K562 (cell line): ENCODE measurements at regions not wholly inside any gene's neighbourhood (a gene's known extent, or its start where the extent isn't known, plus 50 kb on each side); places are given as distances from the start of the nearest gene placed in this dataset.

Experiments used
- ATAC-seq: fragments of 200-7000 bp; cut with Tn5 transposase; 3 replicates; pipeline ENCODE4 v1.9.1; 2020; ENCODE audit warnings: moderate library complexity
- BruUV-seq: library from RNA; stranded (reverse); fragments of 400-500 nt; replicated peaks from 2 replicates; lab custom pipeline; 2021; lab: Mats Ljungman, UMichigan
- CTCF ChIA-PET: fragments of 300-600 bp; formaldehyde crosslinking; extraction: SDS; loops from one replicate; lab custom pipeline; 2021; ENCODE audit warnings: low intra/inter-chr PET ratio; lab: Yijun Ruan, JAX
- POLR2A ChIA-PET: fragments of 300-600, 350-650 bp; sonication (Branson Sonifier 250); formaldehyde crosslinking; extraction: SDS; loops from one replicate; lab custom pipeline; 2021; ENCODE audit warnings: antibody characterized with exemption, inconsistent platforms; lab: Yijun Ruan, JAX
- DNase-seq, 4 experiments: peaks; one replicate each; pipeline versions ENCODE4 v3.0.0 to v3.0.0-alpha.2; 2011 to 2018; ENCODE audit warnings: low spot score in 3 of 4, mixed read lengths in 3 of 4; ENCODE audit errors: extremely low read depth in 1 of 4
- FAIRE-seq: peaks from 2 replicates; lab custom pipeline; 2011; peaks lifted over from hg19 to GRCh38; lab: Jason Lieb, UNC
- H2AFZ ChIP-seq: 2 replicates; pipeline ENCODE4 v1.6.0; 2011; ENCODE audit warnings: low read depth, low read length, control low read depth, inconsistent platforms
- H3K27ac ChIP-seq: fragments of 200-600 bp; 3 replicates; pipeline ENCODE4 v1.8.0; 2011; ENCODE audit warnings: low read depth, mild to moderate bottlenecking, control low read depth, inconsistent platforms, low read length, moderate library complexity, mixed read lengths; ENCODE audit errors: extremely low read depth
- H3K27me3 ChIP-seq, 2 experiments: fragments of 300-600 bp in 1 of 2; 2 replicates in 1 of 2; 3 replicates in 1 of 2; pipeline versions ENCODE4 v1.6.0 to v1.8.0; 2011; ENCODE audit warnings: inconsistent platforms in 2 of 2, low read length in 2 of 2, mild to moderate bottlenecking in 1 of 2, mixed read lengths in 1 of 2, moderate library complexity in 1 of 2; ENCODE audit not compliant: control insufficient read depth in 2 of 2, insufficient read depth in 2 of 2
- H3K36me3 ChIP-seq: fragments of 300-600 bp; 3 replicates; pipeline ENCODE4 v1.8.0; 2011; ENCODE audit warnings: mild to moderate bottlenecking, low read length, inconsistent platforms; ENCODE audit not compliant: control insufficient read depth, insufficient read depth
- H3K4me1 ChIP-seq, 2 experiments: fragments of 200-600 bp in 1 of 2; replicated peaks in 1 of 2; 2 replicates in 1 of 2; 3 replicates in 1 of 2; pipeline versions ENCODE4 v1.5.1 to v1.8.0; 2011; ENCODE audit warnings: inconsistent platforms in 2 of 2, low read length in 2 of 2, mild to moderate bottlenecking in 1 of 2, mixed read lengths in 1 of 2, moderate library complexity in 1 of 2; ENCODE audit not compliant: control insufficient read depth in 2 of 2, insufficient read depth in 2 of 2
- H3K4me2 ChIP-seq: 2 replicates; pipeline ENCODE4 v1.6.1; 2011; ENCODE audit warnings: low read length, control low read depth, inconsistent platforms, mixed read lengths; ENCODE audit not compliant: insufficient read depth
- H3K4me3 ChIP-seq: fragments of 200-600 bp; sonication (generic), shearing (Covaris generic); 2 replicates; pipeline ENCODE4 v1.5.1; 2016; ENCODE audit warnings: control low read depth, inconsistent platforms
- H3K79me2 ChIP-seq: fragments of 200-600 bp; 3 replicates; pipeline ENCODE4 v1.8.0; 2011; ENCODE audit warnings: low read length, inconsistent platforms; ENCODE audit not compliant: control insufficient read depth, insufficient read depth
- H3K9ac ChIP-seq, 2 experiments: 2 replicates each; pipeline versions ENCODE4 v1.6.0 to v1.6.1; 2011; ENCODE audit warnings: low read depth in 2 of 2, low read length in 2 of 2, control low read depth in 1 of 2, inconsistent platforms in 1 of 2, mild to moderate bottlenecking in 1 of 2, mixed read lengths in 1 of 2; ENCODE audit not compliant: insufficient read depth in 1 of 2
- H3K9me1 ChIP-seq: one replicate; pipeline ENCODE4 v1.6.0; 2011; ENCODE audit warnings: inconsistent platforms, mild to moderate bottlenecking, low read length, moderate library complexity; ENCODE audit not compliant: control insufficient read depth, insufficient read depth
- H3K9me3 ChIP-seq: replicated peaks from 2 replicates; pipeline ENCODE4 v1.5.1; 2011; ENCODE audit warnings: low read depth, low read length, inconsistent platforms; ENCODE audit not compliant: control insufficient read depth, insufficient read depth
- H4K20me1 ChIP-seq: replicated peaks from 2 replicates; pipeline ENCODE4 v1.6.1; 2011; ENCODE audit warnings: low read length, inconsistent platforms, mixed read lengths; ENCODE audit not compliant: control insufficient read depth, insufficient read depth
- CBX5 ChIP-seq: IDR thresholded peaks from 2 replicates; pipeline ENCODE4 v1.6.1; 2014; ENCODE audit warnings: low read depth, borderline replicate concordance
- CC2D1A ChIP-seq: fragments of 450-650 bp; IDR thresholded peaks from 2 replicates; pipeline ENCODE4 v1.6.1; 2017; ENCODE audit warnings: mild to moderate bottlenecking
- CEBPB ChIP-seq: fragments of 450-650 bp; IDR thresholded peaks from 2 replicates; pipeline ENCODE4 v1.6.1; 2016; ENCODE audit warnings: missing genetic modification characterization, missing compliant biosample characterization
- CEBPG ChIP-seq, 3 experiments: fragments of 200-800 bp in 1 of 3; sonication (Bioruptor generic) in 1 of 3; sonication (generic) in 1 of 3; formaldehyde crosslinking in 1 of 3; IDR thresholded peaks in 2 of 3; conservative IDR thresholded peaks in 1 of 3; 2 replicates each; pipeline versions ENCODE4 v1.6.1 to v1.8.0; 2016 to 2022; ENCODE audit warnings: missing compliant biosample characterization in 2 of 3, missing genetic modification characterization in 2 of 3, mild to moderate bottlenecking in 1 of 3, missing genetic modification reagents in 1 of 3
- CREBBP ChIP-seq: IDR thresholded peaks from one replicate; pipeline ENCODE4 v1.6.1; 2012; ENCODE audit warnings: low read depth, mild to moderate bottlenecking, control low read depth, inconsistent platforms, low read length
- DIDO1 ChIP-seq: fragments of 450-650 bp; IDR thresholded peaks from 2 replicates; pipeline ENCODE4 v1.6.1; 2016; ENCODE audit warnings: low read depth, missing biosample characterization, missing genetic modification characterization
- KDM2B ChIP-seq: fragments of 250-450 bp; sonication (Bioruptor Pico); IDR thresholded peaks from 2 replicates; pipeline ENCODE4 v1.8.0; 2021; ENCODE audit warnings: mild to moderate bottlenecking, moderate library complexity
- PHF20 ChIP-seq: fragments of 450-650 bp; IDR thresholded peaks from 2 replicates; pipeline ENCODE4 v1.6.1; 2018; ENCODE audit not compliant: partially characterized antibody
- SAFB2 ChIP-seq: fragments of 200-400 bp; formaldehyde crosslinking; IDR thresholded peaks from 2 replicates; pipeline ENCODE4 v1.6.1; 2018; ENCODE audit warnings: borderline replicate concordance, low read length, low read depth, moderate library complexity; ENCODE audit not compliant: severe bottlenecking
- SMAD1 ChIP-seq: fragments of 150-350 bp; IDR thresholded peaks from 2 replicates; pipeline ENCODE4 v1.6.1; 2014; ENCODE audit warnings: low read length, low read depth; ENCODE audit not compliant: partially characterized antibody
- TCF7L2 ChIP-seq: fragments of 150-350 bp; IDR thresholded peaks from 2 replicates; pipeline ENCODE4 v1.6.1; 2016; ENCODE audit warnings: low read depth, mild to moderate bottlenecking, low read length, moderate library complexity
- ZEB2 ChIP-seq: fragments of 450-650 bp; IDR thresholded peaks from 2 replicates; pipeline ENCODE4 v1.6.1; 2016
- ZNF436 ChIP-seq: fragments of 250-450, 450-650 bp; sonication (Bioruptor Pico); formaldehyde crosslinking; IDR thresholded peaks from 2 replicates; pipeline ENCODE4 v1.7.0; 2020; ENCODE audit warnings: mild to moderate bottlenecking
- ZNF699 ChIP-seq: fragments of 250-450 bp; sonication (Bioruptor Pico); IDR thresholded peaks from 2 replicates; pipeline ENCODE4 v1.8.0; 2021; ENCODE audit warnings: mild to moderate bottlenecking, moderate library complexity; ENCODE audit not compliant: insufficient replicate concordance
- ZNF707 ChIP-seq: fragments of 250-450 bp; sonication (Bioruptor Pico); conservative IDR thresholded peaks from 2 replicates; pipeline ENCODE4 v1.8.0; 2022; ENCODE audit warnings: inconsistent platforms, mild to moderate bottlenecking, moderate library complexity
- ZSCAN29 ChIP-seq: fragments of 450-650 bp; IDR thresholded peaks from 2 replicates; pipeline ENCODE4 v1.6.1; 2017
- WGBS: fragments of 100-300 bp; shearing (Covaris generic); methylation state at CpG from one replicate; pipeline ENCODE4 v1.1.6; 2016; ENCODE audit warnings: low coverage, mixed read lengths; ENCODE audit not compliant: insufficient coverage; ENCODE audit errors: missing lambda C conversion rate; 5-methylcytosine and 5-hydroxymethylcytosine counted together
- in situ Hi-C: fragments of 300-500 bp; cut with MboI; formaldehyde crosslinking; loops from 4 replicates; pipeline ENCODE4 v1.15.0; 2018; ENCODE audit warnings: inconsistent platforms, mixed read lengths
- intact Hi-C: fragments of 100-400 bp; cut with micrococcal nuclease; formaldehyde crosslinking; loops from 2 replicates; pipeline ENCODE4 v1.14.2; 2022
- TF ChIP-seq, protein P1 (sequence below): fragments of 200-400 bp; formaldehyde crosslinking; IDR thresholded peaks from 2 replicates; pipeline ENCODE4 v1.6.1; 2017; ENCODE audit warnings: mild to moderate bottlenecking, low read depth, low read length, moderate library complexity
- TF ChIP-seq, protein P2 (sequence below): fragments of 250-450 bp; sonication (Bioruptor Pico); IDR thresholded peaks from 2 replicates; pipeline ENCODE4 v1.4.0; 2020; ENCODE audit warnings: mild to moderate bottlenecking

- TF ChIP-seq ZNF436 (CRISPR knock-in tag), result no peak
- TF ChIP-seq CC2D1A, result no peak
- TF ChIP-seq SAFB2, result no peak
- no peak for TF ChIP-seq ZSCAN29
- TF ChIP-seq TCF7L2, result no peak
- no peak for TF ChIP-seq ZNF699
- TF ChIP-seq, protein P1, sequence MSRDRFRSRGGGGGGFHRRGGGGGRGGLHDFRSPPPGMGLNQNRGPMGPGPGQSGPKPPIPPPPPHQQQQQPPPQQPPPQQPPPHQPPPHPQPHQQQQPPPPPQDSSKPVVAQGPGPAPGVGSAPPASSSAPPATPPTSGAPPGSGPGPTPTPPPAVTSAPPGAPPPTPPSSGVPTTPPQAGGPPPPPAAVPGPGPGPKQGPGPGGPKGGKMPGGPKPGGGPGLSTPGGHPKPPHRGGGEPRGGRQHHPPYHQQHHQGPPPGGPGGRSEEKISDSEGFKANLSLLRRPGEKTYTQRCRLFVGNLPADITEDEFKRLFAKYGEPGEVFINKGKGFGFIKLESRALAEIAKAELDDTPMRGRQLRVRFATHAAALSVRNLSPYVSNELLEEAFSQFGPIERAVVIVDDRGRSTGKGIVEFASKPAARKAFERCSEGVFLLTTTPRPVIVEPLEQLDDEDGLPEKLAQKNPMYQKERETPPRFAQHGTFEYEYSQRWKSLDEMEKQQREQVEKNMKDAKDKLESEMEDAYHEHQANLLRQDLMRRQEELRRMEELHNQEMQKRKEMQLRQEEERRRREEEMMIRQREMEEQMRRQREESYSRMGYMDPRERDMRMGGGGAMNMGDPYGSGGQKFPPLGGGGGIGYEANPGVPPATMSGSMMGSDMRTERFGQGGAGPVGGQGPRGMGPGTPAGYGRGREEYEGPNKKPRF, result no peak
Measured at GRCh38 chr5:68074633-68075032, 140.9 kb upstream of the PIK3R1 start (continued).

GRCh38 chr5:68074048-68074632 lies 141.4 kb upstream of the PIK3R1 start:
- H3K9ac ChIP-seq, result no peak overlapping the region
- no peak for ATAC-seq
- CTCF ChIA-PET, result no interaction called here
- POLR2A ChIA-PET, result no interaction called here
- H3K79me2 ChIP-seq, result no peaks in the 10 kb centered on the region
- no peaks in the 10 kb centered on the region for H3K36me3 ChIP-seq
- WGBS, result 0% methylated on average over 1 of the region's 1 CpG
- no peak for DNase-seq
- H3K27ac ChIP-seq, result no peak overlapping the region
- H3K27me3 ChIP-seq, result peaks cover 11% of the 10 kb centered on the region in 2 experiments; a peak in 3 of 5 replicates
- BruUV-seq, result no TSS peak
- H4K20me1 ChIP-seq, result no peaks in the 10 kb centered on the region
- H2AFZ ChIP-seq, result no peak overlapping the region
- no peaks in the 10 kb centered on the region for H3K9me3 ChIP-seq
- no peak overlapping the region for H3K4me2 ChIP-seq
- H3K4me1 ChIP-seq, result no peaks in the 10 kb centered on the region
- no peak for FAIRE-seq
- H3K9me1 ChIP-seq, result no peaks in the 10 kb centered on the region
- in situ Hi-C loops, result no loop called here
- intact Hi-C loops, result no loop called here
- H3K4me3 ChIP-seq, result no peak overlapping the region
- no peak for TF ChIP-seq DIDO1 (tag)
- no peak for TF ChIP-seq PHF20
- no peak for TF ChIP-seq ZNF707 (CRISPR knock-in tag)
- no peak for TF ChIP-seq KDM2B
- TF ChIP-seq SMAD1, result no peak
- TF ChIP-seq, protein P2, sequence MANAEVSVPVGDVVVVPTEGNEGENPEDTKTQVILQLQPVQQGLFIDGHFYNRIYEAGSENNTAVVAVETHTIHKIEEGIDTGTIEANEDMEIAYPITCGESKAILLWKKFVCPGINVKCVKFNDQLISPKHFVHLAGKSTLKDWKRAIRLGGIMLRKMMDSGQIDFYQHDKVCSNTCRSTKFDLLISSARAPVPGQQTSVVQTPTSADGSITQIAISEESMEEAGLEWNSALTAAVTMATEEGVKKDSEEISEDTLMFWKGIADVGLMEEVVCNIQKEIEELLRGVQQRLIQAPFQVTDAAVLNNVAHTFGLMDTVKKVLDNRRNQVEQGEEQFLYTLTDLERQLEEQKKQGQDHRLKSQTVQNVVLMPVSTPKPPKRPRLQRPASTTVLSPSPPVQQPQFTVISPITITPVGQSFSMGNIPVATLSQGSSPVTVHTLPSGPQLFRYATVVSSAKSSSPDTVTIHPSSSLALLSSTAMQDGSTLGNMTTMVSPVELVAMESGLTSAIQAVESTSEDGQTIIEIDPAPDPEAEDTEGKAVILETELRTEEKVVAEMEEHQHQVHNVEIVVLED (CRISPR knock-in tag), result no peak
- TF ChIP-seq CEBPG (CRISPR knock-in tag; IDR thresholded peaks at IDR 0.05), result no peak
- TF ChIP-seq CEBPG (tag; conservative IDR thresholded peaks at IDR 0.05 in 1 of 2, IDR thresholded peaks at IDR 0.05 in 1 of 2), result peak; percentile 13 to 89; a peak in 2 of 4 replicates
- peak; percentile 79 for TF ChIP-seq CEBPB (tag)
- TF ChIP-seq CBX5, result no peak
- TF ChIP-seq ZEB2, result no peak
- no peak for TF ChIP-seq CREBBP
